Right lobe of liver (tissue), 4 donors: ENCODE measurements at regions not wholly inside any gene's neighbourhood (a gene's known extent, or its start where the extent isn't known, plus 50 kb on each side); places are given as distances from the start of the nearest gene placed in this dataset.

Experiments used
- POLR2A ChIP-seq: fragments of 450-650 bp; IDR thresholded peaks from one replicate; pipeline ENCODE4 v1.6.1; 2017; ENCODE audit warnings: antibody characterized with exemption, mild to moderate bottlenecking
- TF ChIP-seq, protein P1 (sequence below), 4 donors: fragments of 200-600 bp in 3 of 4; fragments of 450-650 bp in 1 of 4; IDR thresholded peaks; one replicate each; pipeline versions ENCODE4 v1.5.1 to v1.8.0; 2016 to 2022; ENCODE audit warnings: antibody characterized with exemption in 4 of 4, mild to moderate bottlenecking in 2 of 4
- donor health status: DM: no; HTN: no; CAD: no.
- donor health status: DM: no; HTN: no; CAD: no.
- donor health status: DM: no; HTN: yes; CAD: no.

DNA sequence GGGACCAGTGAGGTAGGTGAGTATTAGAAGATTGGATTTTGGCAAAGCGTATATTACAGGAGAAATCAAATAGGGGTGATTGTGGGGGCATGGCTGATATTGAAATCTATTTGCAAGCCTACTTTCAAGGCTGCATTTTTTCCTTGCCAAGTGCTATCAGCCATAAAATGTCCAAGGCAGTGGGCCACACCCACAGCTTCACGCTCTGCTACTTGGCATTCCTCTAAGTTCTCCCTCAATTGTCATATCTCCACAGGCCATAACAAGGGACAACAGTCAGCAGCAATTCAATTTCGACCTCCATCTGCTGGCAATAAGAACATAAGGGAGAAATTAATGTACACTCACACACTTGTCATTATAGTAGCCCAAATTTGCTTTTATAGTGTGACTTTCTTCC is 667.1 kb upstream of the PKN2 start:
- TF ChIP-seq, protein P1, sequence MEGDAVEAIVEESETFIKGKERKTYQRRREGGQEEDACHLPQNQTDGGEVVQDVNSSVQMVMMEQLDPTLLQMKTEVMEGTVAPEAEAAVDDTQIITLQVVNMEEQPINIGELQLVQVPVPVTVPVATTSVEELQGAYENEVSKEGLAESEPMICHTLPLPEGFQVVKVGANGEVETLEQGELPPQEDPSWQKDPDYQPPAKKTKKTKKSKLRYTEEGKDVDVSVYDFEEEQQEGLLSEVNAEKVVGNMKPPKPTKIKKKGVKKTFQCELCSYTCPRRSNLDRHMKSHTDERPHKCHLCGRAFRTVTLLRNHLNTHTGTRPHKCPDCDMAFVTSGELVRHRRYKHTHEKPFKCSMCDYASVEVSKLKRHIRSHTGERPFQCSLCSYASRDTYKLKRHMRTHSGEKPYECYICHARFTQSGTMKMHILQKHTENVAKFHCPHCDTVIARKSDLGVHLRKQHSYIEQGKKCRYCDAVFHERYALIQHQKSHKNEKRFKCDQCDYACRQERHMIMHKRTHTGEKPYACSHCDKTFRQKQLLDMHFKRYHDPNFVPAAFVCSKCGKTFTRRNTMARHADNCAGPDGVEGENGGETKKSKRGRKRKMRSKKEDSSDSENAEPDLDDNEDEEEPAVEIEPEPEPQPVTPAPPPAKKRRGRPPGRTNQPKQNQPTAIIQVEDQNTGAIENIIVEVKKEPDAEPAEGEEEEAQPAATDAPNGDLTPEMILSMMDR (IDR thresholded peaks at IDR 0.05): no peak
- no peak for TF ChIP-seq POLR2A
